K562 (cell line): ENCODE measurements at regions not wholly inside any gene's neighbourhood (a gene's known extent, or its start where the extent isn't known, plus 50 kb on each side); places are given as distances from the start of the nearest gene placed in this dataset.

Experiments
- DDX20 ChIP-seq: fragments of 450-650 bp; IDR thresholded peaks from 2 replicates; pipeline ENCODE4 v1.6.1; 2016; ENCODE audit warnings: missing genetic modification characterization, low read depth, mild to moderate bottlenecking, missing compliant biosample characterization, moderate library complexity
- DIDO1 ChIP-seq: fragments of 450-650 bp; IDR thresholded peaks from 2 replicates; pipeline ENCODE4 v1.6.1; 2016; ENCODE audit warnings: low read depth, missing biosample characterization, missing genetic modification characterization
- EP300 ChIP-seq: IDR thresholded peaks from 2 replicates; pipeline ENCODE4 v1.6.1; 2012; ENCODE audit warnings: low read length, improper control_type of control experiment
- FOXJ3 ChIP-seq: sonication (generic); formaldehyde crosslinking; IDR thresholded peaks from 2 replicates; pipeline ENCODE4 v1.4.0; 2020; ENCODE audit warnings: mild to moderate bottlenecking, missing genetic modification reagents
- FOXP4 ChIP-seq: sonication (generic); formaldehyde crosslinking; IDR thresholded peaks from 2 replicates; pipeline ENCODE4 v1.8.0; 2022; ENCODE audit warnings: mild to moderate bottlenecking, missing genetic modification reagents, borderline replicate concordance
- HDAC6 ChIP-seq: IDR thresholded peaks from 2 replicates; pipeline ENCODE4 v1.6.1; 2012; ENCODE audit warnings: low read depth, mild to moderate bottlenecking, control low read depth, inconsistent platforms, low read length, moderate library complexity
- HIVEP1 ChIP-seq: fragments of 250-450 bp; sonication (Bioruptor Pico); IDR thresholded peaks from 2 replicates; pipeline ENCODE4 v1.4.0; 2020; ENCODE audit warnings: mild to moderate bottlenecking
- KDM1A ChIP-seq, 2 experiments: fragments of 450-650 bp; IDR thresholded peaks; 2 replicates each; pipeline ENCODE4 v1.6.1; 2016; ENCODE audit warnings: mild to moderate bottlenecking in 2 of 2
- NCOA1 ChIP-seq: fragments of 450-650 bp; IDR thresholded peaks from 2 replicates; pipeline ENCODE4 v1.6.1; 2016; ENCODE audit warnings: low read depth
- RBM39 ChIP-seq: fragments of 200-400 bp; formaldehyde crosslinking; optimal IDR thresholded peaks from 2 replicates; pipeline ENCODE3; 2018; ENCODE audit warnings: low read depth, low read length
- SIX5 ChIP-seq, 2 experiments: IDR thresholded peaks; 2 replicates each; pipeline ENCODE4 v1.6.1; 2011; ENCODE audit warnings: low read length in 2 of 2, borderline replicate concordance in 1 of 2, low read depth in 1 of 2, mild to moderate bottlenecking in 1 of 2, moderate library complexity in 1 of 2; ENCODE audit not compliant: insufficient read depth in 1 of 2
- SOX6 ChIP-seq: fragments of 450-650 bp; IDR thresholded peaks from 2 replicates; pipeline ENCODE4 v1.6.1; 2014; ENCODE audit warnings: mild to moderate bottlenecking
- ZHX1 ChIP-seq: fragments of 150-350 bp; conservative IDR thresholded peaks from 2 replicates; pipeline ENCODE4 v1.6.1; 2014; ENCODE audit warnings: low read length
- ZNF384 ChIP-seq: IDR thresholded peaks from 2 replicates; pipeline ENCODE4 v1.6.1; 2012; ENCODE audit warnings: low read depth, low read length, improper control_type of control experiment
- ZNF41 ChIP-seq: fragments of 250-450 bp; sonication (Bioruptor Pico); conservative IDR thresholded peaks from 2 replicates; pipeline ENCODE4 v1.4.0; 2020; ENCODE audit warnings: mild to moderate bottlenecking
- ZNF764 ChIP-seq: fragments of 250-450 bp; sonication (Bioruptor Pico); IDR thresholded peaks from 2 replicates; pipeline ENCODE4 v1.4.0; 2020; ENCODE audit warnings: low read depth, mild to moderate bottlenecking, moderate library complexity
- TF ChIP-seq, protein P1 (sequence below): fragments of 250-450 bp; sonication (Bioruptor Pico); IDR thresholded peaks from 2 replicates; pipeline ENCODE4 v1.4.0; 2020; ENCODE audit warnings: mild to moderate bottlenecking, moderate library complexity
- TF ChIP-seq, protein P2 (sequence below): fragments of 450-650 bp; formaldehyde crosslinking; IDR thresholded peaks from 2 replicates; pipeline ENCODE4 v1.4.0; 2020; ENCODE audit warnings: mild to moderate bottlenecking, mixed read lengths
- TF ChIP-seq, protein P3 (sequence below): sonication (generic); formaldehyde crosslinking; IDR thresholded peaks from 2 replicates; pipeline ENCODE4 v1.8.0; 2022; ENCODE audit warnings: missing genetic modification reagents, mild to moderate bottlenecking, borderline replicate concordance

DNA sequence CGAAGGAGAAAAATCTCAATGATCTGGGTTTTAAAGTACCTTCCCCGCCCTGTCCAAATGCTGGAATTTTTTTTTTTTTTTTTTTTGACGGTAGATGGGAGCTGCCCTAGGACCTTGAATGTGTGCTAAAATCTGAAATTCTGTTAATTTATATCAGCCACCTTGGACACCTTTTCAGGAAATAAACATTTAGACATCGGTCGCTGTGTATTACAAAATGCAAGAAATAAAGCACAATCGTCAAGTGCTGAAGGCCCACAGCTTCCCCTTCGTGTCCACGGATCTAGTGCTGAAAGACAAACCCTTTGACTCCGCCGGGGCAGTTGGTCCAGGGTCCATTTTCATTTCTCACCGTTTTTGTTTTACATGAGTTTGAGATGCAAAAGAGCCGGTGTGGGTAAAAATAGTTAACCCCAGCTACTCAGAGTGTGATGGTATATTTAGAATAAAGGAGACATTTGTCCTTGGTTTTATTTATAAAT lies 90.2 kb upstream of the CHD2 start (continued):
- TF ChIP-seq SOX6 (no peak), RBM39 (no peak), FOXJ3 (CRISPR knock-in tag) (no peak), NCOA1 (peak; percentile 80), ZNF41 (no peak), ZNF384 (peak; percentile 71; the same call in 1 of the 2 replicates), DDX20 (tag) (no peak), HDAC6 (no peak), ZHX1 (no peak), EP300 (no peak), HIVEP1 (CRISPR knock-in tag) (no peak), SIX5 (IDR thresholded peaks at IDR 0.05; ENCODE audit: borderline replicate concordance in 1 of 2, insufficient read depth in 1 of 2, low read depth in 1 of 2, low read length in 2 of 2) (no peak), FOXP4 (CRISPR knock-in tag) (no peak), DIDO1 (tag) (no peak), KDM1A (IDR thresholded peaks at IDR 0.05) (no peak), ZNF764 (CRISPR knock-in tag) (no peak)
- TF ChIP-seq, protein P1, sequence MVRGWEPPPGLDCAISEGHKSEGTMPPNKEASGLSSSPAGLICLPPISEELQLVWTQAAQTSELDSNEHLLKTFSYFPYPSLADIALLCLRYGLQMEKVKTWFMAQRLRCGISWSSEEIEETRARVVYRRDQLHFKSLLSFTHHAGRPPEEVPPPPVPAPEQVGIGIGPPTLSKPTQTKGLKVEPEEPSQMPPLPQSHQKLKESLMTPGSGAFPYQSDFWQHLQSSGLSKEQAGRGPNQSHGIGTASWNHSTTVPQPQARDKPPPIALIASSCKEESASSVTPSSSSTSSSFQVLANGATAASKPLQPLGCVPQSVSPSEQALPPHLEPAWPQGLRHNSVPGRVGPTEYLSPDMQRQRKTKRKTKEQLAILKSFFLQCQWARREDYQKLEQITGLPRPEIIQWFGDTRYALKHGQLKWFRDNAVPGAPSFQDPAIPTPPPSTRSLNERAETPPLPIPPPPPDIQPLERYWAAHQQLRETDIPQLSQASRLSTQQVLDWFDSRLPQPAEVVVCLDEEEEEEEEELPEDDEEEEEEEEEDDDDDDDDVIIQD (CRISPR knock-in tag): no peak
- TF ChIP-seq, protein P2, sequence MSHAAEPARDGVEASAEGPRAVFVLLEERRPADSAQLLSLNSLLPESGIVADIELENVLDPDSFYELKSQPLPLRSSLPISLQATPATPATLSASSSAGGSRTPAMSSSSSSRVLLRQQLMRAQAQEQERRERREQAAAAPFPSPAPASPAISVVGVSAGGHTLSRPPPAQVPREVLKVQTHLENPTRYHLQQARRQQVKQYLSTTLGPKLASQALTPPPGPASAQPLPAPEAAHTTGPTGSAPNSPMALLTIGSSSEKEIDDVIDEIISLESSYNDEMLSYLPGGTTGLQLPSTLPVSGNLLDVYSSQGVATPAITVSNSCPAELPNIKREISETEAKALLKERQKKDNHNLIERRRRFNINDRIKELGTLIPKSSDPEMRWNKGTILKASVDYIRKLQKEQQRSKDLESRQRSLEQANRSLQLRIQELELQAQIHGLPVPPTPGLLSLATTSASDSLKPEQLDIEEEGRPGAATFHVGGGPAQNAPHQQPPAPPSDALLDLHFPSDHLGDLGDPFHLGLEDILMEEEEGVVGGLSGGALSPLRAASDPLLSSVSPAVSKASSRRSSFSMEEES: no peak
- TF ChIP-seq, protein P3, sequence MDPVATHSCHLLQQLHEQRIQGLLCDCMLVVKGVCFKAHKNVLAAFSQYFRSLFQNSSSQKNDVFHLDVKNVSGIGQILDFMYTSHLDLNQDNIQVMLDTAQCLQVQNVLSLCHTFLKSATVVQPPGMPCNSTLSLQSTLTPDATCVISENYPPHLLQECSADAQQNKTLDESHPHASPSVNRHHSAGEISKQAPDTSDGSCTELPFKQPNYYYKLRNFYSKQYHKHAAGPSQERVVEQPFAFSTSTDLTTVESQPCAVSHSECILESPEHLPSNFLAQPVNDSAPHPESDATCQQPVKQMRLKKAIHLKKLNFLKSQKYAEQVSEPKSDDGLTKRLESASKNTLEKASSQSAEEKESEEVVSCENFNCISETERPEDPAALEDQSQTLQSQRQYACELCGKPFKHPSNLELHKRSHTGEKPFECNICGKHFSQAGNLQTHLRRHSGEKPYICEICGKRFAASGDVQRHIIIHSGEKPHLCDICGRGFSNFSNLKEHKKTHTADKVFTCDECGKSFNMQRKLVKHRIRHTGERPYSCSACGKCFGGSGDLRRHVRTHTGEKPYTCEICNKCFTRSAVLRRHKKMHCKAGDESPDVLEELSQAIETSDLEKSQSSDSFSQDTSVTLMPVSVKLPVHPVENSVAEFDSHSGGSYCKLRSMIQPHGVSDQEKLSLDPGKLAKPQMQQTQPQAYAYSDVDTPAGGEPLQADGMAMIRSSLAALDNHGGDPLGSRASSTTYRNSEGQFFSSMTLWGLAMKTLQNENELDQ (CRISPR knock-in tag): no peak
